Fibroblast of villous mesenchyme (primary cell): ENCODE measurements at regions not wholly inside any gene's neighbourhood (a gene's known extent, or its start where the extent isn't known, plus 50 kb on each side); places are given as distances from the start of the nearest gene placed in this dataset.

Source experiments
- DNase-seq: peaks from one replicate; pipeline ENCODE4 v3.0.0-alpha.2; 2010; ENCODE audit warnings: low read depth
- H3K4me3 ChIP-seq: 2 replicates; pipeline ENCODE4 v1.5.1; 2011; ENCODE audit warnings: low read depth, mild to moderate bottlenecking, low read length
- CTCF ChIP-seq: IDR thresholded peaks from 2 replicates; pipeline ENCODE4 v1.5.1; 2012; ENCODE audit warnings: low read depth, mild to moderate bottlenecking, low read length; ENCODE audit not compliant: insufficient read depth

GRCh38 chr5:99025298-99026045, 96.7 kb upstream of the CHD1 start:
- no peak overlapping the region for H3K4me3 ChIP-seq
- DNase-seq: peak; percentile 21
- TF ChIP-seq CTCF: no peak

- no peak overlapping the region for H3K4me3 ChIP-seq
- TF ChIP-seq CTCF: no peak
- DNase-seq: no peak
These were observed 94.5 kb upstream of the CHD1 start for GRCh38 chr5:99023330-99023729.

GRCh38 chr5:99022250-99022649, 93.4 kb upstream of the CHD1 start:
- no peak overlapping the region for H3K4me3 ChIP-seq
- DNase-seq: no peak
- no peak for TF ChIP-seq CTCF

GRCh38 chr5:99020698-99021048, 91.9 kb upstream of the CHD1 start:
- no peak for TF ChIP-seq CTCF
- DNase-seq: peak; percentile 19
- no peak overlapping the region for H3K4me3 ChIP-seq

- H3K4me3 ChIP-seq: no peak overlapping the region
- TF ChIP-seq CTCF: no peak
These were observed 91.2 kb upstream of the CHD1 start for GRCh38 chr5:99019812-99020697.

GRCh38 chr5:99019254-99019653, 90.4 kb upstream of the CHD1 start:
- TF ChIP-seq CTCF: no peak
- DNase-seq: peak; percentile 86
- H3K4me3 ChIP-seq: no peak overlapping the region

More at GRCh38 chr5:99019812-99020697, 91.2 kb upstream of the CHD1 start:
- DNase-seq: peak; percentile 97
